ENCODE measurements at regions not wholly inside any gene's neighbourhood (a gene's known extent, or its start where the extent isn't known, plus 50 kb on each side); places are given as distances from the start of the nearest gene placed in this dataset.
"Not testable (repeated sequence)": the region's sequence is repeated elsewhere in the genome, so short reads cannot be mapped to it uniquely, and the experiment has no call there.

DNA sequence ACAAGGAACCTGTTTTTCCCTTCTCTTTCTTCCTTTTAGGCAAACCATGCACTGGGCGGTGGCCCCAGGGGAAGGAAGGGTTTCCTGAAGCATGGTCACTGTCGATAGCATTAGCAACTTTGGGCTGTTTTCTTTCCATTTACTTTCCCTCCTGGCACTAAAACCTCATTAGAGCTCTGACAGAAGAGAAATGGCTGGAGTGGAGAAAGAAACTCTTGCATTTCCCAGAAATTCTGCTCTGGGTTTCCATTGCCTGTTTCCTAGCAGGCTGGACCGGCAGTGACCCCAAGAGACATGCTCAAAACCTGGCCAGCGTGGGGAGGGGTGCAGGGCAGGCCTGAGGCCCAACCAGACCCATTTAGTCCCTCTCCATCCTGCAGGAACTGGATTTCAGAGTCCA, 230.7 kb upstream of the CCL2 start:
- H3K4me3 ChIP-seq = no peak overlapping the region
- no peak for TF ChIP-seq POLR2A (IDR thresholded peaks at IDR 0.05)
- TF ChIP-seq, protein P1, sequence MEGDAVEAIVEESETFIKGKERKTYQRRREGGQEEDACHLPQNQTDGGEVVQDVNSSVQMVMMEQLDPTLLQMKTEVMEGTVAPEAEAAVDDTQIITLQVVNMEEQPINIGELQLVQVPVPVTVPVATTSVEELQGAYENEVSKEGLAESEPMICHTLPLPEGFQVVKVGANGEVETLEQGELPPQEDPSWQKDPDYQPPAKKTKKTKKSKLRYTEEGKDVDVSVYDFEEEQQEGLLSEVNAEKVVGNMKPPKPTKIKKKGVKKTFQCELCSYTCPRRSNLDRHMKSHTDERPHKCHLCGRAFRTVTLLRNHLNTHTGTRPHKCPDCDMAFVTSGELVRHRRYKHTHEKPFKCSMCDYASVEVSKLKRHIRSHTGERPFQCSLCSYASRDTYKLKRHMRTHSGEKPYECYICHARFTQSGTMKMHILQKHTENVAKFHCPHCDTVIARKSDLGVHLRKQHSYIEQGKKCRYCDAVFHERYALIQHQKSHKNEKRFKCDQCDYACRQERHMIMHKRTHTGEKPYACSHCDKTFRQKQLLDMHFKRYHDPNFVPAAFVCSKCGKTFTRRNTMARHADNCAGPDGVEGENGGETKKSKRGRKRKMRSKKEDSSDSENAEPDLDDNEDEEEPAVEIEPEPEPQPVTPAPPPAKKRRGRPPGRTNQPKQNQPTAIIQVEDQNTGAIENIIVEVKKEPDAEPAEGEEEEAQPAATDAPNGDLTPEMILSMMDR (IDR thresholded peaks at IDR 0.05) = no peak
- H3K36me3 ChIP-seq = no peaks in the 10 kb centered on the region
- H3K9me3 ChIP-seq = no peaks in the 10 kb centered on the region
- H3K27me3 ChIP-seq = no peaks in the 10 kb centered on the region
- H3K4me1 ChIP-seq = no peaks in the 10 kb centered on the region
- DNase-seq = no peak
- no peak overlapping the region for H3K27ac ChIP-seq

DNA sequence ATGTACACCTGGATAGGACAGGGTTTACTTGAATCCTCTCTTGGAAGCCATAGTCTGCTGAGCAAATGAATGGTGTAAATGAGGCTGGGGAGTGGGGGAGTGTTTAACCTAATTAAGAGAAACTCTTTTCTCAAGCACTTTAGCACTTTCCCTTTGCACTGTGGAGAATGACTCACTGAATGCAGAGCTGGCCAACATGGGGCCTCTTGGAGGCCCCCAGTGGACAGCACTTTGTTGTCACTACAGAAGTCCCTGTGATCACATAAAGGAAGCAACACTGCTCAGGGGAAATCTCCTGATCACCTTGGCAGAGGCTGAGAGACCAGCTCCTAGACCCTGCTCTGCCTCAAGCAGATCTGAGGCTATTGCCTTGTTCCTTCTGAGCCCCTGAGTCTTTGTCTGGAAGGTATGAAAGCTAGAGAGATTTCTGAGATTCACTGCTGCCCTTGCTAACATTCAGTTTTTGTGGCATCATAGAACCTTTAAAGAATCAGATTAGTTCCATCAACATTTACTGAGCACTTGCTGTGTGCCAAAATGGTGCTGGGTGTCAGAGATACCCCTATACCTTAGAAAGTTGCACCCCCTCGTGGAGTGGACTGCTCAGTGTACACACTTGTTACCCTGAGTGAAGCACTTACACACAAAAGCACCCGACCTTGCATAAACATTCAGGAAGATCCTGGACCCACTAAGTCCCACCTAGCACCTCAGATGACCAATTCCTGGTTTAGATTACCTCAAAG, 230.1 kb upstream of the CCL2 start:
- Histone ChIP-seq H3K4me3 (no peak overlapping the region), H3K4me1 (no peaks in the 10 kb centered on the region), H3K9me3 (no peaks in the 10 kb centered on the region), H3K27ac (no peak overlapping the region), H3K27me3 (no peaks in the 10 kb centered on the region), H3K36me3 (no peaks in the 10 kb centered on the region)
- no peak for TF ChIP-seq POLR2A (IDR thresholded peaks at IDR 0.05)
- TF ChIP-seq, protein P1 (IDR thresholded peaks at IDR 0.05) = no peak
- no peak for DNase-seq

DNA sequence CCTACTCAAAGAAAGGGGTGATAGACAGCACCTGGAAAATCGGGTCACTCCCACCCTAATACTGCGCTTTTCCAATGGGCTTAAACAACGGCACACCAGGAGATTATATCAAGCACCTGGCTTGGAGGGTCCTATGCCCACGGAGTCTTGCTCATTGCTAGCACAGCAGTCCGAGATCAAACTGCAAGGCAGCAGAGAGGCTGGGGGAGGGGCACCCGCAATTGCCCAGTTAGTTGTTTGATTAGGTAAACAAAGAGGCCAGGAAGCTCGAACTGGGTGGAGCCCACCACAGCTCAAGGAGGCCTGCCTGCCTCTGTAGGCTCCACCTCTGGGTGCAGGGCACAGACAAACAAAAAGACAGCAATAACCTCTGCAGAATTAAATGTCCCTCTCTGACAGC, 224.5 kb upstream of the CCL2 start:
- not testable (repeated sequence) for H3K36me3 ChIP-seq, H3K9me3 ChIP-seq, H3K4me1 ChIP-seq, DNase-seq, H3K4me3 ChIP-seq, H3K27ac ChIP-seq, H3K27me3 ChIP-seq

DNA sequence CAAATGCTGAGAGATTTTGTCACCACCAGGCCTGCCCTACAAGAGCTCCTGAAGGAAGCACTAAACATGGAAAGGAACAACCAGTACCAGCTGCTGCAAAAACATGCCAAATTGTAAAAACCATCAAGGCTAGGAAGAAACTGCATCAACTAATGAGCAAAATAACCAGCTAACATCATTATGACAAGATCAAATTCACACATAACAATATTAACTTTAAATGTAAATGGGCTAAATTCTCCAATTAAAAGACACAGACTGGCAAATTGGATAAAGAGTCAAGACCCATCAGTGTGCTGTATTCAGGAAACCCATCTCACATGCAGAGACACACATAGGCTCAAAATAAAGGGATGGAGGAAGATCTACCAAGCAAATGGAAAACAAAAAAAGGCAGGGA, 222.8 kb upstream of the CCL2 start:
- not testable (repeated sequence) for H3K4me3 ChIP-seq, H3K9me3 ChIP-seq, DNase-seq, H3K4me1 ChIP-seq, H3K27me3 ChIP-seq, H3K36me3 ChIP-seq, H3K27ac ChIP-seq

DNA sequence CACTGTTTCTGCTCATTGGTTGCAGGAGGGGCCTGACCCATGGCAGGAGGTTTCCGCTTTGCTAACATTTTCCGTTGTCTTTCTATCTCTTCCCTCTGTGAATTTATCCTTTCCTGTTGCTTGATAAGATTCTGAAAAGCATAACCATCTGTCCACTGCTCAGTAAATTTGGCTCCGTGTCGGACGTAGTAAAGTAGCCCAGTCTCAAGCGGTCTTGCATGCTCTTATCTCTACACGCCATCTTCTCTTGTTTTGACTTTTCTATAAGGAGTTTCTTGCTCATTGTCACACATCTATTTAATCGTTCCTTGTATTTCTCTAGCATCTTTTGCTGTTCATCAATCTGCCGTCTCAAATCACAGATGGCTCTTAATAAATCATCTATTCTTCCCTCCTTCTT, 216.3 kb upstream of the CCL2 start:
- not testable (repeated sequence) for H3K36me3 ChIP-seq, H3K9me3 ChIP-seq, H3K27ac ChIP-seq, H3K4me1 ChIP-seq, H3K27me3 ChIP-seq, DNase-seq, H3K4me3 ChIP-seq

DNA sequence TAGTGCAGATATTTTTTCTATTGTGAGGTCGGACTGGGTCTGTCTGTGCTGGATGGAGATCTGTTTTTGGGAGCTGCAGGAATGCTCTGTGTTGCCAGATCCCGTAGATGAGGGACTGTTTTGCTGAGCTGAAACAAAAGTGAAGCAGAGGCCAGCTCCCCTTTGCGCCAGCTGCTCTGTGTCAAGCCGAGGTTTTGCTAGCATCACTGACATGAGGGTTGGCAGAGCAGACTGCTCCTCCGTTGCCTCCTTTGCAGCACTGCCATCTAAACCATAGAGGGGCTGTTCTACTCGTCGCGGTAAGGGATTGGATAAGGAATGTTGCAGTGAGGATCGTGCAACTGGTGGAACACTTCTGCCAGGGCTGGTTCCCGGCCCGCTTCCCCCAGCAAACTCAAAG, 215.9 kb upstream of the CCL2 start:
- not testable (repeated sequence) for H3K27me3 ChIP-seq, H3K4me3 ChIP-seq, H3K36me3 ChIP-seq, H3K27ac ChIP-seq, DNase-seq, H3K9me3 ChIP-seq, H3K4me1 ChIP-seq

DNA sequence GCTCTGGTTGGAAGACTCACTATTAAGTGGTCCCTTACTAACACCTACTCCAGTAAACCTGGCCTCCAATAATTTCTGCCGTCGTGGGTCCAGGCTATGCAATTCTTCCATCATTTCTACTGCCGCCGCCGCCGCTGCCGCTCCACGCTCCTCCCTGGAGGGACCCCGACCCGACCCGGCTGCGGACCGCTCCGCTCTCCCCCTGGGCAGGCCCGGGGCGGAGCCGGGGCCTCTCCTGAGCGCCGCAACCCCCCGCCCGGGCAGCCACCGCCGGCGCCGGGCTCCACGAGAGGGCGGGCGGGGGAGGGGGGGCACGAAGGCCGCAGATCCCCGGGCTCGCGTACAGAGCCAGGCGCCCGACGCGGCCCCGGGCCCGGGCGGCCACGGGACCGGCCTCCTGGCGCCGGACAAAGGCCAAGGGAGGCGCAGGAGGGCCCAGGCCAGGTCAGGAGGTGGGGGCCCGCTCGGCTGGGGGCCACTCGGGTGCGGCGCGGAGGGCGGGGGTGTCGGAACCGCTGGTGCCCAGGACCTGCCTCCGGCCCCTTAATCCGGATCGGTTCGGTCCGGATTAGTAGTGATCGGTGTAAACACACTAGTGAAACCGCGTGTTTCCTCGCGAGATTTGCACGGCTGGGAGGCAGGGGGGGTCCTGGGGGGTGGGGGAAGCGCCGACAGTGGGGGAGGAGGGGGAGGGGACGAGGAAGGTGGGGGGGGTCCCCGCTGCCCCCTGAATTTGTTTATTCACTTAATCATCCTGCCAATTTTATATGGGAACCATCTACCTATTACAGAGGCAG, 215.1 kb upstream of the CCL2 start:
- H3K36me3 ChIP-seq, H3K27ac ChIP-seq, H3K4me1 ChIP-seq, H3K4me3 ChIP-seq, H3K9me3 ChIP-seq, H3K27me3 ChIP-seq: not testable (repeated sequence)
- DNase-seq = peak in 1 of 3 donors; percentile 48

DNA sequence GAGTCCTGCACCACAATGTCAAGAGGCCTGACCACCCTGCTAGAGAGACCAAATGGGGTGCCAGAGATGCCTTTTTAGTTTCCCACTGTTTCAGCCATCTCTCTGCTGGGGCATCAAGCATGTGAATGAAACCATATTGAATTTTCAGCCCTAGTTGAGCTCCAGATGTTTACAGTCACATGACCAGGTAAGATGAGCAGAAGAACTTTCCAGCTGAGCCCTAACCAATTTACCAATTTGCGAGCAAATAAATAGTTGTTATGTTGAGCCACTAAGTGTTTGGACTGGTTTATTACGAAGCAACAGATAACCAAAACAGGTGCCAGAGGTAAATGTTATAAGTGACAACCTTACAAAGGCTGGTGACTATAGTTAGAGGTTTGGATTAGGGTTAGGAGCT, 209.1 kb upstream of the CCL2 start:
- Histone ChIP-seq H3K36me3 (no peaks in the 10 kb centered on the region), H3K9me3 (no peaks in the 10 kb centered on the region), H3K27me3 (no peaks in the 10 kb centered on the region), H3K4me1 (no peaks in the 10 kb centered on the region), H3K27ac (no peak overlapping the region), H3K4me3 (no peak overlapping the region)
- DNase-seq = no peak
- no peak for TF ChIP-seq POLR2A (IDR thresholded peaks at IDR 0.05)
- TF ChIP-seq, protein P1 (IDR thresholded peaks at IDR 0.05) = no peak

Measured in Peyer's patch (tissue), 4 donors.